EL (cell line): ENCODE measurements at regions not wholly inside any gene's neighbourhood (a gene's known extent, or its start where the extent isn't known, plus 50 kb on each side); places are given as distances from the start of the nearest gene placed in this dataset.
"Not testable (repeated sequence)": the region's sequence is repeated elsewhere in the genome, so short reads cannot be mapped to it uniquely, and the experiment has no call there.

Source experiments
- DNase-seq: peaks from one replicate; pipeline ENCODE4 v3.0.0-alpha.2; 2016

- not testable (repeated sequence) for DNase-seq
Measured at GRCh38 chr16:88232401-88233258, 150.1 kb upstream of the ZNF469 start.

GRCh38 chr16:88233621-88234420 lies 148.9 kb upstream of the ZNF469 start:
- DNase-seq, result not testable (repeated sequence)

DNA sequence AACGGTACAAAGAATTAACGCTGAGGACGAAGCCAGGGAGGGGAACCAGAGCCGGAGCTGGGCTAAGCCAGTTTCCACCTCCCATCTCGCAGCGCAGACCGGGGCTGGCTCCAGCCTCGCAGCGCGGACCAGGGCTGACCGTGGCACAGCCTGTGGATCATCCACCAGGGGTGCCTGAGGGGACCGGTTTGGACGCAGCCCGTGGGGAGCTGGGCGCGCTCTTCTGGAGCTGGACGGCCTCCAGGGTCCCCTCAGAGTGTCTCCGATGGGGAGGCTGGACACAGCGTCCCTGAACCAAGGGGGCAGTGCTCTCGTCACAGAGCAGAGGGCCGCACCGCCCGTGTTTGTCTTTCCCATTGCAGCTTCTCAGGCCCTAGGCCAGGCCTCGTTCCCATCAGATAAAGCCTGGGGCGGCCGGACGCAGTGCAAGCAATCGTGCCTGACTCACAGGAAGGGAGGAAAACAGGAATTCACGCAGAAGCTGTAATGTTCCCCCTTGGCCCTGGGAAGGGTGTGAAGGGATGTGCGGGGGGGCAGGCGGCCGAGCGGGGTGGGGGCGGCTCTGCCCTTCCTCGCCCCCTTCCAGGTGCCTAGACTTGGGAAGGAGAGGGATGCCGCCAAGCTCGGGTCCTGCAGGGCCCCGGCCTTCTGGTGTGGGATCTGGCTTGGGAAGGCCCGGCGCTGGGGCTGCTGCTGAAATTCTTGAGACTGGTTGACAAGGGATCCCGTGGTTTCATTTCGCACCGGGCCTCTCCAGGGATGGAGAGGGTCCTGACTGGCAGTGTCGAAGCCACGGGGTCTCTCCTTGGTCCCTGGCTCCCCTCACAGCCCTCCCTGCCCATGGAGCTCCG lies 148.1 kb upstream of the ZNF469 start:
- not testable (repeated sequence) for DNase-seq

- not testable (repeated sequence) for DNase-seq
Measured at GRCh38 chr16:88235691-88236090, 147.1 kb upstream of the ZNF469 start.

DNA sequence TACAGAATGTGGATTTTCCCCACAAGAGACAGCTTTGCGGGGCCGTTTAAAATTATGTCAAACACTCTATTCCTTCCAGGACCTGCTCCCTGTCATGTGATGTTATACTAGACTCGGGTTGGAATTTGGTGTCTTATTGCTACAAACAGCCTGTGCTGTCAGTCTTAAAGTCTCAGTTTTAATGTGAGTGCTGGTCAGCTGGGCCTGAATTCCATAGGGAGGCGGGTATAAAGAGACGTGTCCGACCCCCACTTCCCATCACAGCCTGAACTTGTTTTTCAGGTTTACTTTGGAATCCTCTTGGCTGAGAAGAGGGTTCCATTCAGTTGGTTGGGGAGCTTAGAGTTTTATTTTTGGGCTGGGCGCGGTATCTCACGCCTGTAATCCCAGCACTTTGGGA lies 146.5 kb upstream of the ZNF469 start:
- DNase-seq, result not testable (repeated sequence)

DNA sequence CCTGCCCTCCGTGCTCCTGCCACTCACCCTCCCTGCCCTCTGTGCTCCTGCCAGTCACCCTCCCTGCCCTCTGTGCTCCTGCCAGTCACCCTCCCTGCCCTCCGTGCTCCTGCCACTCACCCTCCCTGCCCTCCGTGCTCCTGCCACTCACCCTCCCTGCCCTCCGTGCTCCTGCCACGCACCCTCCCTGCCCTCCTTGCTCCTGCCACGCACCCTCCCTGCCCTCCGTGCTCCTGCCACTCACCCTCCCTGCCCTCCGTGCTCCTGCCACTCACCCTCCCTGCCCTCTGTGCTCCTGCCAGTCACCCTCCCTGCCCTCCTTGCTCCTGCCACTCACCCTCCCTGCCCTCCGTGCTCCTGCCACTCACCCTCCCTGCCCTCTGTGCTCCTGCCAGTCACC lies 145.4 kb upstream of the ZNF469 start:
- DNase-seq, result not testable (repeated sequence)

DNA sequence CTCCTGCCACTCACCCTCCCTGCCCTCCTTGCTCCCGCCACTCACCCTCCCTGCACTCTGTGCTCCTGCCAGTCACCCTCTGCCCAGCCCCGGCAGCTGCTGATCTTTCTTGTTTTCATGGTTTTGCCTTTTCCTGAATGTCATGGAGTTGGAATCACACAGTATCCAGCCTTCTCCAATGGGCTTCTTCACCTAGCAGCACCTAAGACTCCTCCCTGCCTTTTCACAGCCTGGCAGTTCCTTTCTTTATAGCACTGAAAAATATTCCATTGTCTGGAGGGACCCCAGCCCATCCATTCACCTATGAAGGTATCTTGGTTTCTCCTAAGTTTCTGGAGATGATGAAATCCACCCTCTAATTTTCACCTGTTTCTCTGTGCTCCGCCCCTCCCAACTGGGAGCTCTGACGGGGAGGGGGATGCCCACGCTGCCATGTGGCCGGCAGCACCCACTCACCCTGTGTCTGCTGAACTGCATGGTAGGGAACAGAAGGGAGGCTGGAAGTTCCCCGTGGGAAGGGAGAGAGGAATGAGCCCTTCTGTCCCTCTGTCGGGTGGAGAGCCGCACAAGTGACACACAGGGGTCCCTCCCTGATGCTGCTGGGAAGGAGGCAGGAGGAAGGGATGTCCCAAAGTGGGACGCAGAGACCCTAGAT lies 144.9 kb upstream of the ZNF469 start:
- DNase-seq, result not testable (repeated sequence)

DNA sequence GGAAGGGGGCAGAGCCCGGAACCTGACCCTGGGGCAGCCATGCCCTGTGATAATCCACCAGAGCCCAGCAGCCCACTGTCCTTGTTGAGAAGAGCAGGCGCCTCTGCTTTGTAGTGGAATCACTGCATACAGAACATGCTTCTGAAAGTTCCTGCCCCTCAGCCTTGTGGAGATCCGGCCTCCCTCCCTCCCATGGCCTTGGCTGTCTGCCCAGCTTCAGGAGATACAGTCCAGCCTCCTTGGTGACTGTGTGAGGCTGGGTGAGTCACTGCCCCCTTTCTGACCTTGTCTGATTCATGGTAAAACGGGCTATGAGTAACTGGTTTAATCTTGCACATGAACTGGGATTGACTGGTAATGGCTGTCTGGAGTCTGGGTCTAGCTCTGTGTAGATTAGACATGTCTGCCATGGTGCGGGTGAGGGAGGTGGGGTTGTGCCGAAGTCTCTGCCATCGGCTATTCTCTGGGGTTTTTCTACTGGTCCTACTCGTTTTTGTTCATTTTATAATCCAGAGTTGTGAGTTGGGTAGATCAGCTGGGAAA lies 144.0 kb upstream of the ZNF469 start:
- DNase-seq, result peak; percentile 98

- DNase-seq, result peak; percentile 97
Measured at GRCh38 chr16:88240118-88240517, 142.6 kb upstream of the ZNF469 start.

GRCh38 chr16:88240776-88241175 lies 142.0 kb upstream of the ZNF469 start:
- not testable (repeated sequence) for DNase-seq

DNA sequence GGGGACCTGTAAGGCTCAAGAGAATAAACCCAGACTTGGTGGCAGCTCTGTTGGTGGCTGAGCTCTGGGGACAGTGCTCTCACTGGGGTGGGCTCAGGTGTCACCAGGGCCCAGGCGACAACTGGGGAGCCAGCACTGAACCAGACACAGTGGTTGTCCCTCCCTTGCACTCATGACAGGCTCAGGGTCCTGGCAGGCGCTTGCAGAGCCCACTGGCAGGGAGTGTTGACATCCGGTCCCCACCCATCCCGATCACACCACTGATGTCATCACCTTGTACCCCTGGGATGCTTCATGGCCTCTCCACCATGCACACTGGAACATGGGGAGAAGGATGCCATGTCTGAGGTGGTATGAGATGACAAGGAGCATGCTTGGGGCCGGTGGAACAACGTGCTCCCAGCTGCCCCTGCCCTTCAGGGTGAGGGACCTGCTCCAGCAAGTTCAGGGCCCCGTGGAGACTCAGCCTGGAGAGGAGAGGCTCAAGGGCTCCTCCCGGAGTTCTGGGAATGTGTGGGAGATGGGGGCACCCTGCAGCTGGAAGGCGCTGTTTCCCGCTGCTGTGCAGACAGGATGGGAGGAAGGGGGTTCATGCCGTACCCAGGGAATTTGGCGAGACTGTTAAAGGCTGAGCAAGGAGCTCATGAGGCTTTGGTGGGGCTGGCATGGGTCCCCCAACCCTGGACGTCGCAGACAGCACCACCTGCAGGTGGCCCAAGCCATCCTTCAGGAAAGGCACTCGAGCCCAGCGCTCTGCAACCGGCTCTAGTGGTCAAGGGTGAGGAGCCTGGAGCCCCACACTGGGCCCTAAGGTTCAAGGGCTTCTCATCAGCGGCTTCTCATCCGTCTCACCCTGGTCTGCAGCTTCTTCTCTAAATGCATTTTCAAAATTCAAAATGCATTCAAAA lies 141.1 kb upstream of the ZNF469 start:
- DNase-seq, result not testable (repeated sequence)

DNA sequence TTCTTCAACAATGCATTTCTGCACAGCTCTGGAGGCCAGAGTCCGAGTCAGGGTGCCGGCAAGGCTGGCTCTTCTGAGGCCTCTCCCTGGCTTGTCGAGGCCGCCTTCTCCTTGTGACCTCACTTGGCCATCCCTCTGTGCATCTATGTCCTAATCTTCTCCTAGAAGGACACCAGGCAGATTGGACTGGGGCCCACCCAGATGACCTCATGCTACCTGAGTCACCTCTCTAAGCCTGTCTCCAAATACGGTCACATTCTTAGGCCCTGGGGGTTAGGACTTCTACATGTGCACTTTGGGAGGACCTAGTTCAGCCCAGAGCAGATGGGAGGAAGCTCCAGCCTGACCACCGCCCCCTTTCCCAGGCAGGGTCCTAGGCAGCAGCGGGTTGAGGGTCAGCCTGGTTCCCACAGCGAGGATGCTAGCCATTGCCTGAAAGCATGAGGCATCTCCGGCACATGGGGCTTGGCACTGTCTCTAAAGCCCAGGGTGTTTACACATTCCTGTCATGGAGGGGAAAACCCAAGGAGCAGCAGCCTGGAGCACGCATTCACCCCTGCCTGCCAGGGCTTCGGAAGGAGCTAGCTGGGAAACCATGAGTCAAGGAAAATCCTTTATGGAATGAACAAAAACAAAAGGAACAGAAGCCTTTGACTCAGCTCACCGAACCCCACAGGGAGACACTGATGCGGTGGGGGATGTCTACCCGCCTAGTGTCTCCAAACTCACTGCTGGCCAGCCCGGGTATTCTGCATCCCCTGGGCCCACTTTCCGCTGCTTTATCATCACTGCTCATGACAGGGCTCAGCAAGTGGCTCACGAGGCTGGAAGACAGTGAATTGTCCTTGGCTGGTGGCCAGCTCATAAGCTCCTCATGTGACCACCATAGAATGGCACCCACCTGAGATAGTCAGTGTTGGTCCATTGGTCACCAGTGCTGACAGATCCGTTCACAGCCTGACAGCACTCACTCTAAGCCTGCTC lies 140.2 kb upstream of the ZNF469 start:
- DNase-seq, result peak; percentile 95

DNA sequence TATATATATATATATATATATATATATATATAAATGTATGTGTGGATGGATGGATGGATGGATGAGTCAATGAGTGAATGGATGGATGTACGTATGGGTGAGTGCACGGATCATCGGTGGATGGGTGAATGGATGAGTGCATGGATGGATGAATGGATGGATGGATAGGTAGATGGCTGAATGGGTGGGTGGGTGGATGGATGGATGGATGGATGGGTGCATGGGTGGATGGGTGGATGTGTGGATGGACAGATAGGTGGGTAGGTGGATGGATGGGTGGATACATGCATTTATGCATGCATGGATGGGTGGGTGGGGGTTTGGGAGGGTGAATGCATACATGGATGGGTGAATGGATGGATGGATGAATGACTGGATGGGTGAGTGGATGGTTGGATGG lies 138.8 kb upstream of the ZNF469 start:
- DNase-seq, result not testable (repeated sequence)

DNA sequence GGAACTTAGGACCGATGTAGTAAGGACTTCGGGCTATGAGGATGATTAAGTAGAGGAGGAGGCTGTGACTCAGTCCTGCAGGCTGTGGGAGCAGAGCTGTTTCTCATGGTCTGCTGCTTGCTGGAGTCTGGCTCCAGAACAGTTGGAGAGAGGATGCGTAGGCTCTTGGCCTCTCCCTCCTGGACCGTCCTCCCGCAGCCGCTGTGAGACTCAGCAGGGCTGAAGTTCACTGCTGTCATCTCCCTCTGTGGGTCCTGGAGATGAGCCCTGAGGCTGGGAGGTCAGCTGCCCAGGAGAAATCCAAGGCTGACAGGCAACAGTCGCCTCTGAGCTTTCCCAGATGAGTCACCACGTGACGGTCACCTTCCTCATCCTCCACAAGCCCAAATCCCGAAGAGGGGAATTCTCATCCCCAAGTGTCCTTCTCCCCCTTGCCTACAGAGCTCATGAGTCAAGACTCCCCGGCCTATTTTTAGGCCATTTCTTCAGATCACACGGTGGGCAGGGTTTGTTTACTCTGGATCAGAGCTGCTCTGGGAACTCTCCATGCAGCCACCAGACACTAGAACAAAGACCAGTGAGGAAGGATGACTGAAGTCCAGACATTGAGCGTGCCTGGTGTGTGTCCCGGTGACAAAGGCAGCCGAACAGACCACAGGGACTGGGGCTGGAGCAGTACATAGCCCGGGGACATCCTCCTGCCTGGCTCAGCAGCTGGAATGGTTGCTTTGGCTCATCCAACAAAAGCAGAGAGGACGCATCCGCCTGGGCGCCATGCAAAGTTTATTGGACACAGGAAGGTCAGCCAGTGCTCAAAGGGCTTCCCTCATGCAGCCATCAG lies 137.3 kb upstream of the ZNF469 start:
- DNase-seq, result peak; percentile 99

DNA sequence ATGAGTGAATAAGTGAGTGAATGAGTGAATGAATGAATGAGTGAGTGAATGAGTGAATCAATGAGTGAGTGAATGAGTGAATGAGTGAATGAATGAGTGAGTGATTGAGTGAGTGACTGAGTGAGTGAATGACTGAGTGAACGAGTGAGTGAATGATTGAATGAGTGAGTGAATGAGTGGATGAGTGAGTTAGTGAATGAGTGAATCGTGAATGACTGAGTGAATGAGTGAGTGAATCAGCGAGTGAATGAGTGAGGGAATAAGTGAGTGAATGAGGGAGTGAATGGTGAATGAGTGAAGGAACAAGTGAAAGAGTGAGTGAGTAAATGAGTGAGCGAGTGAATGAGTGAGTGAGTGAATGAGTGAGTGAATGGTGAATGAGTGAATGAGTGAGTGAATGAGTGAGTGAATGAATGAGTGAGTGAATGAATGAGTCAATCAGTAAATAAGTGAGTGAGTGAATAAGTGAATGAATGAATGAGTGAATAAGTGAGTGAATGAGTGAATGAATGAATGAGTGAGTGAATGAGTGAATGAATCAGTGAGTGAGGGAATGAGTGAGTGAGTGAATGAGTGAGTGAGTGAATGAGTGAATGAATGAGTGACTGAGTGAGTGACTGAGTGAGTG lies 135.7 kb upstream of the ZNF469 start:
- DNase-seq, result not testable (repeated sequence)

DNA sequence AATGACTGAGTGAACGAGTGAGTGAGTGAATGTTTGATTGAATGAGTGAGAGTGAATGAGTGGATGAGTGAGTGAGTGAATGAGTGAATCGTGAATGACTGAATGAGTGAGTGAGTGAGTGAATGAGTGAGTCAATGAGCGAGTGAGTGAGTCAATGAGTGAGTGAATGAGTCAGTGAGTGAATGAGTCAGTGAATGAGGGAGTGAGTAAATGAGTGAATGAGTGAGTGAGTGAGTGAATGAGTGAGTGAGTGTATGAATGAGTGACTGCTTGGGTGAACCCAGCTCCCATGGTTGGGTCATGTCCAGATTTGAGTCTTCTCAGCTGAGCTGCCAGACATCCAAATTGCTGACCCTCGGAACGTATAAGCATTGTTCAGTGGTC lies 135.2 kb upstream of the ZNF469 start:
- DNase-seq, result not testable (repeated sequence)

DNA sequence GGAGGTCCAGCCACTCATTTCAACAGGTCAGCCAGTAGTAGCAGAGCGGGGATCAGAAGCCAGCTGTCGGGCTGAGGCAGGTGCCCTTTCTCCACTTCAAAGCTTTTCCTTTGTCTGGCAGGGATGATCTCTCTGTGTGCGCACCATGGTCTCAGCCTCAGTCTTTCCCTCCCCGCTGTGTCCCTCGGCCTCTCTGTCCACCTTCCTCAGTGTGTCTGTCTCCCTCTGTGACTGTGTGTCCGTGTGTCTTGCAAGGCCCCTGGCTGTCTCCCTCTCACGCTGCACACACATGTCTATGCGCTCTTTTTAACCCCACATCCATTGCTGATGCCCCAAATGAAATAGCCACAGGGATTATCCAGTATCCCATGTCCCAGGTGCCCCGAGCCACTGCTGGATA lies 134.0 kb upstream of the ZNF469 start:
- DNase-seq, result not testable (repeated sequence)

- DNase-seq, result not testable (repeated sequence)
Measured at GRCh38 chr16:88250381-88250780, 132.4 kb upstream of the ZNF469 start.
